HepG2 (cell line): ENCODE measurements at regions not wholly inside any gene's neighbourhood (a gene's known extent, or its start where the extent isn't known, plus 50 kb on each side); places are given as distances from the start of the nearest gene placed in this dataset.

Experiments used
- ARHGAP35 ChIP-seq: sonication (generic); formaldehyde crosslinking; IDR thresholded peaks from 2 replicates; pipeline ENCODE4 v1.9.0; 2022; ENCODE audit warnings: mild to moderate bottlenecking, inconsistent platforms, moderate library complexity, missing genetic modification reagents, borderline replicate concordance
- ETV5 ChIP-seq: IDR thresholded peaks from 2 replicates; pipeline ENCODE4 v1.6.1; 2018; ENCODE audit warnings: missing biosample characterization, missing genetic modification reagents, inconsistent platforms, borderline replicate concordance
- FOXO1 ChIP-seq: sonication (generic); formaldehyde crosslinking; IDR thresholded peaks from 2 replicates; pipeline ENCODE4 v1.4.0; 2020; ENCODE audit warnings: missing genetic modification reagents
- FOXP1 ChIP-seq, 2 experiments: fragments of 450-650 bp in 1 of 2; IDR thresholded peaks; 2 replicates each; pipeline ENCODE4 v1.6.1; 2017 to 2018; ENCODE audit warnings: antibody characterized with exemption in 1 of 2
- GPN1 ChIP-seq: sonication (generic); formaldehyde crosslinking; IDR thresholded peaks from 2 replicates; pipeline ENCODE4 v1.5.1; 2020; ENCODE audit warnings: missing genetic modification reagents, borderline replicate concordance
- MED1 ChIP-seq: sonication (generic); formaldehyde crosslinking; IDR thresholded peaks from 2 replicates; pipeline ENCODE4 v1.4.0; 2020; ENCODE audit warnings: missing genetic modification reagents
- SMAD3 ChIP-seq: sonication (generic); formaldehyde crosslinking; IDR thresholded peaks from 2 replicates; pipeline ENCODE4 v1.4.0; 2020; ENCODE audit warnings: missing genetic modification reagents
- ZNF180 ChIP-seq: sonication (generic); formaldehyde crosslinking; IDR thresholded peaks from 2 replicates; pipeline ENCODE4 v1.4.0; 2020; ENCODE audit warnings: low read depth, missing genetic modification reagents, borderline replicate concordance
- ZNF230 ChIP-seq: sonication (generic); formaldehyde crosslinking; IDR thresholded peaks from 2 replicates; pipeline ENCODE4 v1.4.0; 2020; ENCODE audit warnings: mild to moderate bottlenecking, missing genetic modification reagents
- ZNF331 ChIP-seq: sonication (generic); formaldehyde crosslinking; IDR thresholded peaks from 2 replicates; pipeline ENCODE4 v1.4.0; 2020; ENCODE audit warnings: missing genetic modification reagents
- ZNF468 ChIP-seq: sonication (generic); formaldehyde crosslinking; IDR thresholded peaks from 2 replicates; pipeline ENCODE4 v1.8.0; 2022; ENCODE audit warnings: mild to moderate bottlenecking, moderate library complexity, missing genetic modification reagents
- ZNF549 ChIP-seq: sonication (generic); formaldehyde crosslinking; IDR thresholded peaks from 2 replicates; pipeline ENCODE4 v1.5.0; 2020; ENCODE audit warnings: missing genetic modification reagents
- ZNF713 ChIP-seq: sonication (generic); formaldehyde crosslinking; IDR thresholded peaks from 2 replicates; pipeline ENCODE4 v1.4.0; 2020; ENCODE audit warnings: mild to moderate bottlenecking, missing genetic modification reagents
- ZNF83 ChIP-seq: sonication (generic); formaldehyde crosslinking; IDR thresholded peaks from 2 replicates; pipeline ENCODE4 v1.4.0; 2020; ENCODE audit warnings: missing genetic modification reagents, mild to moderate bottlenecking, borderline replicate concordance
- TF ChIP-seq, protein P1 (sequence below): sonication (generic); formaldehyde crosslinking; IDR thresholded peaks from 2 replicates; pipeline ENCODE4 v1.9.0; 2021; ENCODE audit warnings: missing genetic modification reagents, borderline replicate concordance
- TF ChIP-seq, protein P2 (sequence below): sonication (generic); formaldehyde crosslinking; IDR thresholded peaks from 2 replicates; pipeline ENCODE4 v1.5.0; 2020; ENCODE audit warnings: mild to moderate bottlenecking, missing genetic modification reagents
- TF ChIP-seq, protein P3 (sequence below): sonication (generic); formaldehyde crosslinking; IDR thresholded peaks from 2 replicates; pipeline ENCODE4 v1.8.0; 2022; ENCODE audit warnings: low read depth, missing genetic modification reagents
- TF ChIP-seq, protein P4 (sequence below): sonication (generic); formaldehyde crosslinking; IDR thresholded peaks from 2 replicates; pipeline ENCODE4 v1.4.0; 2020; ENCODE audit warnings: missing genetic modification reagents
- TF ChIP-seq, protein P5 (sequence below): sonication (generic); formaldehyde crosslinking; IDR thresholded peaks from 2 replicates; pipeline ENCODE4 v1.4.0; 2020; ENCODE audit warnings: missing genetic modification reagents, borderline replicate concordance

DNA sequence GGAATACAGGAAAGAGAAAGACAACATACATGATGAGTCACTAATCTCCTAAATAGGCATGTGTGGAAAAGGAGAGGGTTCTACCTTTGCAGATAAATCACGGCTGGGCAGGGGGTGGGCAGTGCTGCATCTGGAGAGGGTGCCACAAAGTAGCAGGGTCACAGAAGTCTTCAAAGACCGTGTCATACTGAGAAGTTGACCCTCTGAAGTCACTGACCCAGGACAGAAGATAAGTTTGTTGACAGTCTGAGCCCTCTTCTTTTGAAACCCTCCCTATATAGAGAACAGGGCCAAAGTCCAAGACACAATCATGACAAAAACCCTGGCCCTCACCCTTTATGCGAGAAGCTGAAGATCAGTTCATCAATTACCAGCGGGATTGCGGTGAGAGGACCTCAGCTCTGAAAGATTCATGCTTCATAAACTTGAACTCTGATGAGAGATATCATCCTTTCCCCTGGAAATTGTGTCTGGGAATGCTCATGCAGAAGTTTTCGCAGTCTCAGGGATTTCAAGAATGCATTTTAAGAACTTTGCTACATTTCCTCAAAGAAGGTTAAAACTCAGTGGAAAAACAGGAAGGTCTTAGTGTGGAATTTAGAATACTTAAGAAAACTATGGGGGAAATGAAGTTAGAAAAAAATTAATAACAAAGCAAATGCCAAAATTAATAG lies 129.5 kb downstream of the FAM124B start (continued):
- TF ChIP-seq GPN1 (CRISPR knock-in tag) (no peak), FOXP1 (IDR thresholded peaks at IDR 0.05) (no peak), FOXP1 (CRISPR knock-in tag; IDR thresholded peaks at IDR 0.05) (peak; percentile 73), ZNF83 (CRISPR knock-in tag) (no peak), ZNF331 (CRISPR knock-in tag) (0 out of 2 replicates have a peak, but pooled peaks have one; percentile 21), ETV5 (CRISPR knock-in tag) (peak; percentile 35; the same call in 1 of the 2 replicates), ZNF230 (CRISPR knock-in tag) (no peak), FOXO1 (0 out of 2 replicates have a peak, but pooled peaks have one; percentile 25), ZNF180 (CRISPR knock-in tag) (no peak), ZNF713 (CRISPR knock-in tag) (no peak), ZNF549 (CRISPR knock-in tag) (no peak), MED1 (CRISPR knock-in tag) (peak; percentile 75), ZNF468 (CRISPR knock-in tag) (no peak), SMAD3 (no peak), ARHGAP35 (CRISPR knock-in tag) (no peak)
- TF ChIP-seq, protein P1, sequence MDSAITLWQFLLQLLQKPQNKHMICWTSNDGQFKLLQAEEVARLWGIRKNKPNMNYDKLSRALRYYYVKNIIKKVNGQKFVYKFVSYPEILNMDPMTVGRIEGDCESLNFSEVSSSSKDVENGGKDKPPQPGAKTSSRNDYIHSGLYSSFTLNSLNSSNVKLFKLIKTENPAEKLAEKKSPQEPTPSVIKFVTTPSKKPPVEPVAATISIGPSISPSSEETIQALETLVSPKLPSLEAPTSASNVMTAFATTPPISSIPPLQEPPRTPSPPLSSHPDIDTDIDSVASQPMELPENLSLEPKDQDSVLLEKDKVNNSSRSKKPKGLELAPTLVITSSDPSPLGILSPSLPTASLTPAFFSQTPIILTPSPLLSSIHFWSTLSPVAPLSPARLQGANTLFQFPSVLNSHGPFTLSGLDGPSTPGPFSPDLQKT, result no peak
- TF ChIP-seq, protein P2, sequence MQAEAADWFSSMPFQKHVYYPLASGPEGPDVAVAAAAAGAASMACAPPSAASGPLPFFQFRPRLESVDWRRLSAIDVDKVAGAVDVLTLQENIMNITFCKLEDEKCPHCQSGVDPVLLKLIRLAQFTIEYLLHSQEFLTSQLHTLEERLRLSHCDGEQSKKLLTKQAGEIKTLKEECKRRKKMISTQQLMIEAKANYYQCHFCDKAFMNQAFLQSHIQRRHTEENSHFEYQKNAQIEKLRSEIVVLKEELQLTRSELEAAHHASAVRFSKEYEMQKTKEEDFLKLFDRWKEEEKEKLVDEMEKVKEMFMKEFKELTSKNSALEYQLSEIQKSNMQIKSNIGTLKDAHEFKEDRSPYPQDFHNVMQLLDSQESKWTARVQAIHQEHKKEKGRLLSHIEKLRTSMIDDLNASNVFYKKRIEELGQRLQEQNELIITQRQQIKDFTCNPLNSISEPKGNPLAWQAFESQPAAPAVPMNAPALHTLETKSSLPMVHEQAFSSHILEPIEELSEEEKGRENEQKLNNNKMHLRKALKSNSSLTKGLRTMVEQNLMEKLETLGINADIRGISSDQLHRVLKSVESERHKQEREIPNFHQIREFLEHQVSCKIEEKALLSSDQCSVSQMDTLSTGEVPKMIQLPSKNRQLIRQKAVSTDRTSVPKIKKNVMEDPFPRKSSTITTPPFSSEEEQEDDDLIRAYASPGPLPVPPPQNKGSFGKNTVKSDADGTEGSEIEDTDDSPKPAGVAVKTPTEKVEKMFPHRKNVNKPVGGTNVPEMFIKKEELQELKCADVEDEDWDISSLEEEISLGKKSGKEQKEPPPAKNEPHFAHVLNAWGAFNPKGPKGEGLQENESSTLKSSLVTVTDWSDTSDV, result no peak
- TF ChIP-seq, protein P3, sequence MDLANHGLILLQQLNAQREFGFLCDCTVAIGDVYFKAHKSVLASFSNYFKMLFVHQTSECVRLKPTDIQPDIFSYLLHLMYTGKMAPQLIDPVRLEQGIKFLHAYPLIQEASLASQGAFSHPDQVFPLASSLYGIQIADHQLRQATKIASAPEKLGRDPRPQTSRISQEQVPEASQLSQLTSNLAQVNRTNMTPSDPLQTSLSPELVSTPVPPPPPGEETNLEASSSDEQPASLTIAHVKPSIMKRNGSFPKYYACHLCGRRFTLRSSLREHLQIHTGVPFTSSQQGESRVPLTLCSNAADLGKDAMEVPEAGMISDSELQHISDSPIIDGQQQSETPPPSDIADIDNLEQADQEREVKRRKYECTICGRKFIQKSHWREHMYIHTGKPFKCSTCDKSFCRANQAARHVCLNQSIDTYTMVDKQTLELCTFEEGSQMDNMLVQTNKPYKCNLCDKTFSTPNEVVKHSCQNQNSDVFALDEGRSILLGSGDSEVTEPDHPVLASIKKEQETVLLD (CRISPR knock-in tag), result no peak
- TF ChIP-seq, protein P4, sequence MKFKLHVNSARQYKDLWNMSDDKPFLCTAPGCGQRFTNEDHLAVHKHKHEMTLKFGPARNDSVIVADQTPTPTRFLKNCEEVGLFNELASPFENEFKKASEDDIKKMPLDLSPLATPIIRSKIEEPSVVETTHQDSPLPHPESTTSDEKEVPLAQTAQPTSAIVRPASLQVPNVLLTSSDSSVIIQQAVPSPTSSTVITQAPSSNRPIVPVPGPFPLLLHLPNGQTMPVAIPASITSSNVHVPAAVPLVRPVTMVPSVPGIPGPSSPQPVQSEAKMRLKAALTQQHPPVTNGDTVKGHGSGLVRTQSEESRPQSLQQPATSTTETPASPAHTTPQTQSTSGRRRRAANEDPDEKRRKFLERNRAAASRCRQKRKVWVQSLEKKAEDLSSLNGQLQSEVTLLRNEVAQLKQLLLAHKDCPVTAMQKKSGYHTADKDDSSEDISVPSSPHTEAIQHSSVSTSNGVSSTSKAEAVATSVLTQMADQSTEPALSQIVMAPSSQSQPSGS, result peak; percentile 69; the same call in 1 of the 2 replicates
- TF ChIP-seq, protein P5, sequence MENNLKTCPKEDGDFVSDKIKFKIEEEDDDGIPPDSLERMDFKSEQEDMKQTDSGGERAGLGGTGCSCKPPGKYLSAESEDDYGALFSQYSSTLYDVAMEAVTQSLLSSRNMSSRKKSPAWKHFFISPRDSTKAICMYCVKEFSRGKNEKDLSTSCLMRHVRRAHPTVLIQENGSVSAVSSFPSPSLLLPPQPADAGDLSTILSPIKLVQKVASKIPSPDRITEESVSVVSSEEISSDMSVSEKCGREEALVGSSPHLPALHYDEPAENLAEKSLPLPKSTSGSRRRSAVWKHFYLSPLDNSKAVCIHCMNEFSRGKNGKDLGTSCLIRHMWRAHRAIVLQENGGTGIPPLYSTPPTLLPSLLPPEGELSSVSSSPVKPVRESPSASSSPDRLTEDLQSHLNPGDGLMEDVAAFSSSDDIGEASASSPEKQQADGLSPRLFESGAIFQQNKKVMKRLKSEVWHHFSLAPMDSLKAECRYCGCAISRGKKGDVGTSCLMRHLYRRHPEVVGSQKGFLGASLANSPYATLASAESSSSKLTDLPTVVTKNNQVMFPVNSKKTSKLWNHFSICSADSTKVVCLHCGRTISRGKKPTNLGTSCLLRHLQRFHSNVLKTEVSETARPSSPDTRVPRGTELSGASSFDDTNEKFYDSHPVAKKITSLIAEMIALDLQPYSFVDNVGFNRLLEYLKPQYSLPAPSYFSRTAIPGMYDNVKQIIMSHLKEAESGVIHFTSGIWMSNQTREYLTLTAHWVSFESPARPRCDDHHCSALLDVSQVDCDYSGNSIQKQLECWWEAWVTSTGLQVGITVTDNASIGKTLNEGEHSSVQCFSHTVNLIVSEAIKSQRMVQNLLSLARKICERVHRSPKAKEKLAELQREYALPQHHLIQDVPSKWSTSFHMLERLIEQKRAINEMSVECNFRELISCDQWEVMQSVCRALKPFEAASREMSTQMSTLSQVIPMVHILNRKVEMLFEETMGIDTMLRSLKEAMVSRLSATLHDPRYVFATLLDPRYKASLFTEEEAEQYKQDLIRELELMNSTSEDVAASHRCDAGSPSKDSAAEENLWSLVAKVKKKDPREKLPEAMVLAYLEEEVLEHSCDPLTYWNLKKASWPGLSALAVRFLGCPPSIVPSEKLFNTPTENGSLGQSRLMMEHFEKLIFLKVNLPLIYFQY, result no peak
